HepG2 (cell line): ENCODE measurements at regions not wholly inside any gene's neighbourhood (a gene's known extent, or its start where the extent isn't known, plus 50 kb on each side); places are given as distances from the start of the nearest gene placed in this dataset.

Experiments
- ATAC-seq: fragments of 200-7000 bp; cut with Tn5 transposase; 3 replicates; pipeline ENCODE4 v1.9.1; 2020; ENCODE audit warnings: mild to moderate bottlenecking, moderate library complexity
- BruUV-seq: library from RNA; stranded (reverse); fragments of 400-500 nt; replicated peaks from 2 replicates; lab custom pipeline; 2021; lab: Mats Ljungman, UMichigan
- CTCF ChIA-PET: fragments of 300-600 bp; formaldehyde crosslinking; extraction: SDS; loops from one replicate; lab custom pipeline; 2021; ENCODE audit warnings: low total read pairs, inconsistent platforms, low intra/inter-chr PET ratio; lab: Yijun Ruan, JAX
- POLR2A ChIA-PET: fragments of 350-600 bp; sonication (Branson Sonifier 250); formaldehyde crosslinking; loops from one replicate; lab custom pipeline; 2020; ENCODE audit warnings: antibody characterized with exemption, inconsistent platforms; lab: Yijun Ruan, JAX
- DNase-seq: peaks from one replicate; pipeline ENCODE4 v3.0.0-alpha.2; 2015; ENCODE audit warnings: low spot score
- FAIRE-seq: peaks from 3 replicates; lab custom pipeline; 2011; peaks lifted over from hg19 to GRCh38; lab: Jason Lieb, UNC
- H2AFZ ChIP-seq: one replicate; pipeline ENCODE4 v1.6.1; 2011; ENCODE audit warnings: low read length, inconsistent platforms
- H3K27ac ChIP-seq: fragments of 300-600 bp; 3 replicates; pipeline ENCODE4 v1.8.0; 2011; ENCODE audit warnings: mixed run types, mild to moderate bottlenecking, mixed read lengths, low read length, inconsistent platforms; ENCODE audit not compliant: insufficient read depth; ENCODE audit errors: extremely low read length
- H3K27me3 ChIP-seq, 2 experiments: fragments of 200-600 bp in 1 of 2; 2 replicates in 1 of 2; 3 replicates in 1 of 2; pipeline versions ENCODE4 v1.6.0 to v1.8.0; 2011; ENCODE audit warnings: low read length in 2 of 2, mild to moderate bottlenecking in 2 of 2, moderate library complexity in 2 of 2, inconsistent platforms in 1 of 2; ENCODE audit not compliant: insufficient read depth in 2 of 2, control insufficient read depth in 1 of 2
- H3K36me3 ChIP-seq, 2 experiments: fragments of 200-600 bp in 1 of 2; replicated peaks in 1 of 2; 2 replicates in 1 of 2; 3 replicates in 1 of 2; pipeline versions ENCODE4 v1.5.1 to v1.8.0; 2011; ENCODE audit warnings: low read length in 2 of 2, inconsistent platforms in 1 of 2; ENCODE audit not compliant: insufficient read depth in 2 of 2, control insufficient read depth in 1 of 2
- H3K4me1 ChIP-seq: 2 replicates; pipeline ENCODE4 v1.5.1; 2012; ENCODE audit warnings: low read length, inconsistent platforms; ENCODE audit not compliant: insufficient read depth
- H3K4me2 ChIP-seq: 2 replicates; pipeline ENCODE4 v1.6.0; 2011; ENCODE audit warnings: low read depth, low read length, inconsistent platforms
- H3K4me3 ChIP-seq, 3 experiments: fragments of 200-600 bp in 1 of 3; sonication (generic), shearing (Covaris generic) in 1 of 3; replicated peaks in 1 of 3; 2 replicates each; pipeline ENCODE4 v1.5.1; 2011 to 2016; ENCODE audit warnings: low read length in 3 of 3, inconsistent platforms in 2 of 3, low read depth in 2 of 3, mild to moderate bottlenecking in 2 of 3, control low read depth in 1 of 3, mixed read lengths in 1 of 3; ENCODE audit not compliant: insufficient read depth in 1 of 3
- H3K79me2 ChIP-seq: one replicate; pipeline ENCODE4 v1.6.1; 2011; ENCODE audit warnings: low read length, inconsistent platforms; ENCODE audit not compliant: insufficient read depth
- H3K9ac ChIP-seq: 2 replicates; pipeline ENCODE4 v1.6.0; 2011; ENCODE audit warnings: mild to moderate bottlenecking, low read depth, low read length, inconsistent platforms; ENCODE audit not compliant: insufficient read depth
- H3K9me3 ChIP-seq: 2 replicates; pipeline ENCODE4 v1.5.1; 2012; ENCODE audit warnings: mild to moderate bottlenecking, low read length
- H4K20me1 ChIP-seq: 2 replicates; pipeline ENCODE4 v1.6.0; 2011; ENCODE audit warnings: inconsistent platforms, mild to moderate bottlenecking, low read length, moderate library complexity; ENCODE audit not compliant: insufficient read depth
- CBX5 ChIP-seq: sonication (generic); formaldehyde crosslinking; IDR thresholded peaks from 2 replicates; pipeline ENCODE4 v1.4.0; 2020; ENCODE audit warnings: missing genetic modification reagents, borderline replicate concordance
- MED13 ChIP-seq: sonication (generic); formaldehyde crosslinking; IDR thresholded peaks from 2 replicates; pipeline ENCODE4 v1.5.0; 2020; ENCODE audit warnings: missing genetic modification reagents
- NRL ChIP-seq: sonication (generic); formaldehyde crosslinking; IDR thresholded peaks from 2 replicates; pipeline ENCODE4 v1.5.0; 2020; ENCODE audit warnings: missing genetic modification reagents, mild to moderate bottlenecking, moderate library complexity, borderline replicate concordance
- PRPF4 ChIP-seq: fragments of 200-400 bp; formaldehyde crosslinking; IDR thresholded peaks from 2 replicates; pipeline ENCODE4 v1.6.1; 2016; ENCODE audit warnings: low read length, low read depth; ENCODE audit not compliant: poor library complexity, severe bottlenecking
- SIX4 ChIP-seq: sonication (generic); formaldehyde crosslinking; IDR thresholded peaks from 2 replicates; pipeline ENCODE4 v1.4.0; 2020; ENCODE audit warnings: missing genetic modification reagents
- SNRNP70 ChIP-seq: fragments of 200-400 bp; formaldehyde crosslinking; IDR thresholded peaks from 2 replicates; pipeline ENCODE4 v1.6.1; 2017; ENCODE audit warnings: mild to moderate bottlenecking, low read depth, low read length, moderate library complexity
- SPEN ChIP-seq: sonication (generic); formaldehyde crosslinking; IDR thresholded peaks from 2 replicates; pipeline ENCODE4 v1.5.1; 2020; ENCODE audit warnings: low read depth, mild to moderate bottlenecking, missing genetic modification reagents
- TFDP2 ChIP-seq: sonication (generic); formaldehyde crosslinking; IDR thresholded peaks from 2 replicates; pipeline ENCODE4 v1.4.0; 2020; ENCODE audit warnings: missing genetic modification reagents
- ZKSCAN5 ChIP-seq: sonication (generic); formaldehyde crosslinking; IDR thresholded peaks from 2 replicates; pipeline ENCODE4 v1.5.1; 2020; ENCODE audit warnings: mild to moderate bottlenecking, missing genetic modification reagents
- ZNF234 ChIP-seq: sonication (generic); formaldehyde crosslinking; conservative IDR thresholded peaks from 2 replicates; pipeline ENCODE4 v1.5.1; 2020; ENCODE audit warnings: mild to moderate bottlenecking, missing genetic modification reagents
- ZNF276 ChIP-seq: sonication (generic); formaldehyde crosslinking; IDR thresholded peaks from 2 replicates; pipeline ENCODE4 v1.4.0; 2020; ENCODE audit warnings: mild to moderate bottlenecking, low read depth, missing genetic modification reagents
- ZNF292 ChIP-seq: sonication (generic); formaldehyde crosslinking; IDR thresholded peaks from 2 replicates; pipeline ENCODE4 v1.8.1; 2022; ENCODE audit warnings: mild to moderate bottlenecking, low read depth, missing genetic modification reagents, borderline replicate concordance
- ZNF552 ChIP-seq: sonication (generic); formaldehyde crosslinking; IDR thresholded peaks from 2 replicates; pipeline ENCODE4 v1.9.0; 2022; ENCODE audit warnings: missing genetic modification reagents, mild to moderate bottlenecking, borderline replicate concordance
- ZNF776 ChIP-seq: sonication (generic); formaldehyde crosslinking; IDR thresholded peaks from 2 replicates; pipeline ENCODE4 v1.4.0; 2020; ENCODE audit warnings: mild to moderate bottlenecking, missing genetic modification reagents
- WGBS: methylation state at CpG from one replicate; pipeline ENCODE4 v1.1.6; 2017; ENCODE audit warnings: low lambda C conversion rate; 5-methylcytosine and 5-hydroxymethylcytosine counted together
- in situ Hi-C: cut with HindIII; loops from 2 replicates; pipeline ENCODE4 v1.10.0; 2017; ENCODE audit warnings: low pct_unique_long_range_greater_than_20kb; ENCODE audit not compliant: extremely low pct_ligation_motif_present
- intact Hi-C: fragments of 100-400 bp; cut with micrococcal nuclease; formaldehyde crosslinking; loops from one replicate; pipeline ENCODE4 v1.10.0; 2022; ENCODE audit not compliant: unreplicated experiment

- Histone ChIP-seq H3K4me2 (no peak overlapping the region), H3K27me3 (no peaks in the 10 kb centered on the region), H3K4me3 (no peak overlapping the region), H3K79me2 (no peaks in the 10 kb centered on the region), H2AFZ (no peak overlapping the region), H3K27ac (no peak overlapping the region), H3K36me3 (no peaks in the 10 kb centered on the region), H3K9me3 (peaks cover 89% of the 10 kb centered on the region), H4K20me1 (no peaks in the 10 kb centered on the region), H3K4me1 (no peaks in the 10 kb centered on the region), H3K9ac (no peak overlapping the region)
- in situ Hi-C loops, result no loop called here
- no peak for ATAC-seq
- TF ChIP-seq ZNF292 (CRISPR knock-in tag) (no peak), ZNF234 (no peak), ZNF776 (CRISPR knock-in tag) (no peak), SIX4 (CRISPR knock-in tag) (no peak), CBX5 (CRISPR knock-in tag) (no peak), NRL (CRISPR knock-in tag) (no peak), ZNF276 (CRISPR knock-in tag) (no peak), TFDP2 (CRISPR knock-in tag) (no peak), SPEN (no peak), SNRNP70 (no peak), ZKSCAN5 (CRISPR knock-in tag) (no peak), ZNF552 (CRISPR knock-in tag) (no peak), PRPF4 (no peak), MED13 (no peak)
- intact Hi-C loops, result no loop called here
- no peak for DNase-seq
- BruUV-seq, result no TSS peak
- ChIA-PET CTCF (no interaction called here), POLR2A (no interaction called here)
- 5% methylated on average over 2 of the region's 2 CpGs for WGBS
- FAIRE-seq, result no peak
Measured at GRCh38 chr14:26859483-26859882, 261.6 kb upstream of the NOVA1 start.
